H9 (cell line): ENCODE measurements at regions not wholly inside any gene's neighbourhood (a gene's known extent, or its start where the extent isn't known, plus 50 kb on each side); places are given as distances from the start of the nearest gene placed in this dataset.

Experiments
- DNase-seq: peaks from one replicate; pipeline ENCODE4 v3.0.0-alpha.2; 2017
- H2AFZ ChIP-seq: one replicate; pipeline ENCODE4 v1.6.1; 2013; ENCODE audit warnings: mild to moderate bottlenecking, low read length, control low read depth, moderate library complexity
- H2AK5ac ChIP-seq: 2 replicates; pipeline ENCODE4 v1.6.1; 2013; ENCODE audit warnings: low read length, control low read depth, mixed read lengths; ENCODE audit not compliant: insufficient read length
- H2BK120ac ChIP-seq: one replicate; pipeline ENCODE4 v1.6.1; 2013; ENCODE audit warnings: low read depth, mild to moderate bottlenecking, low read length, control low read depth, inconsistent platforms; ENCODE audit not compliant: poor library complexity, severe bottlenecking
- H2BK12ac ChIP-seq: 2 replicates; pipeline ENCODE4 v1.6.1; 2013; ENCODE audit warnings: low read length, control low read depth, mixed read lengths, low read depth; ENCODE audit not compliant: insufficient read length
- H2BK15ac ChIP-seq: 2 replicates; pipeline ENCODE4 v1.6.1; 2013; ENCODE audit warnings: low read depth, low read length, control low read depth
- H2BK20ac ChIP-seq: one replicate; pipeline ENCODE4 v1.6.1; 2013; ENCODE audit warnings: low read depth, mild to moderate bottlenecking, low read length, control low read depth, inconsistent platforms; ENCODE audit not compliant: poor library complexity, severe bottlenecking
- H2BK5ac ChIP-seq: 2 replicates; pipeline ENCODE4 v1.6.1; 2013; ENCODE audit warnings: low read length, control low read depth, mixed read lengths; ENCODE audit not compliant: insufficient read length
- H3K14ac ChIP-seq: 2 replicates; pipeline ENCODE4 v1.6.1; 2013; ENCODE audit warnings: low read length, control low read depth; ENCODE audit not compliant: insufficient read depth
- H3K18ac ChIP-seq: 2 replicates; pipeline ENCODE4 v1.6.1; 2013; ENCODE audit warnings: low read depth, mild to moderate bottlenecking, mixed read lengths, low read length, control low read depth; ENCODE audit not compliant: insufficient read length
- H3K23ac ChIP-seq: 2 replicates; pipeline ENCODE4 v1.6.1; 2013; ENCODE audit warnings: low read length, control low read depth, mixed read lengths, low read depth; ENCODE audit not compliant: insufficient read length
- H3K23me2 ChIP-seq: 2 replicates; pipeline ENCODE4 v1.6.1; 2013; ENCODE audit warnings: low read depth, mild to moderate bottlenecking, mixed read lengths, low read length, control low read depth; ENCODE audit not compliant: insufficient read length, poor library complexity, severe bottlenecking
- H3K27ac ChIP-seq: 2 replicates; pipeline ENCODE4 v1.5.1; 2013; ENCODE audit warnings: low read length, control low read depth, mixed read lengths, low read depth; ENCODE audit not compliant: insufficient read length
- H3K27me3 ChIP-seq: 2 replicates; pipeline ENCODE4 v1.6.1; 2013; ENCODE audit warnings: low read length, control low read depth, inconsistent platforms; ENCODE audit not compliant: insufficient read depth
- H3K4ac ChIP-seq: 2 replicates; pipeline ENCODE4 v1.6.1; 2013; ENCODE audit warnings: low read depth, mild to moderate bottlenecking, control low read depth, inconsistent platforms, low read length, moderate library complexity
- H3K4me1 ChIP-seq: 2 replicates; pipeline ENCODE4 v1.6.1; 2013; ENCODE audit warnings: low read length, control low read depth, inconsistent platforms; ENCODE audit not compliant: insufficient read depth
- H3K4me2 ChIP-seq: 2 replicates; pipeline ENCODE4 v1.6.1; 2013; ENCODE audit warnings: low read length, control low read depth, mixed read lengths; ENCODE audit not compliant: insufficient read length, insufficient read depth
- H3K56ac ChIP-seq: 2 replicates; pipeline ENCODE4 v1.6.1; 2013; ENCODE audit warnings: low read depth, mild to moderate bottlenecking, mixed read lengths, low read length, control low read depth; ENCODE audit not compliant: insufficient read length
- H3K79me1 ChIP-seq: 2 replicates; pipeline ENCODE4 v1.6.1; 2013; ENCODE audit warnings: low read depth, mild to moderate bottlenecking, moderate library complexity, low read length, control low read depth, inconsistent platforms; ENCODE audit not compliant: insufficient read depth, poor library complexity, severe bottlenecking
- H3K79me2 ChIP-seq: 2 replicates; pipeline ENCODE4 v1.6.1; 2013; ENCODE audit warnings: low read length, control low read depth, inconsistent platforms; ENCODE audit not compliant: insufficient read depth
- H3K9ac ChIP-seq: 2 replicates; pipeline ENCODE4 v1.6.1; 2013; ENCODE audit warnings: low read length, control low read depth, mixed read lengths; ENCODE audit not compliant: insufficient read length; ENCODE audit errors: extremely low read depth
- H3K9me3 ChIP-seq: one replicate; pipeline ENCODE4 v1.6.1; 2013; ENCODE audit warnings: low read depth, low read length, inconsistent platforms; ENCODE audit not compliant: control insufficient read depth
- H3T11ph ChIP-seq: one replicate; pipeline ENCODE4 v1.6.1; 2013; ENCODE audit warnings: mild to moderate bottlenecking, low read length, control low read depth, inconsistent platforms
- H4K20me1 ChIP-seq: one replicate; pipeline ENCODE4 v1.6.1; 2013; ENCODE audit not compliant: control insufficient read depth, insufficient read length, insufficient read depth
- H4K5ac ChIP-seq: 2 replicates; pipeline ENCODE4 v1.6.1; 2013; ENCODE audit warnings: low read depth, mild to moderate bottlenecking, mixed read lengths, low read length, control low read depth; ENCODE audit not compliant: insufficient read length
- H4K8ac ChIP-seq: replicated peaks from 2 replicates; pipeline ENCODE4 v1.6.1; 2013; ENCODE audit warnings: low read length, control low read depth, mixed read lengths, low read depth; ENCODE audit not compliant: insufficient read length
- H4K91ac ChIP-seq: 2 replicates; pipeline ENCODE4 v1.6.1; 2013; ENCODE audit warnings: low read depth, mild to moderate bottlenecking, moderate library complexity, mixed read lengths, low read length, control low read depth; ENCODE audit not compliant: insufficient read length
- H3K27ac Mint-ChIP-seq, 3 experiments: 2 replicates in 2 of 3; 3 replicates in 1 of 3; pipeline ENCODE4 v1.8.0; 2020 to 2021; ENCODE audit warnings: mixed read lengths in 3 of 3, mild to moderate bottlenecking in 1 of 3, moderate library complexity in 1 of 3
- H3K27me3 Mint-ChIP-seq: 2 replicates; pipeline ENCODE4 v1.8.0; 2021; ENCODE audit warnings: low read depth, mild to moderate bottlenecking, moderate library complexity, mixed read lengths
- H3K36me3 Mint-ChIP-seq, 3 experiments: 2 replicates in 2 of 3; 3 replicates in 1 of 3; pipeline ENCODE4 v1.8.0; 2020 to 2021; ENCODE audit warnings: low read depth in 3 of 3, mixed read lengths in 3 of 3; ENCODE audit not compliant: insufficient read depth in 1 of 3
- H3K4me1 Mint-ChIP-seq, 2 experiments: 2 replicates each; pipeline ENCODE4 v1.8.0; 2020; ENCODE audit warnings: mixed read lengths in 2 of 2
- H3K4me3 Mint-ChIP-seq, 2 experiments: 2 replicates in 1 of 2; 3 replicates in 1 of 2; pipeline ENCODE4 v1.8.0; 2020 to 2021; ENCODE audit warnings: mild to moderate bottlenecking in 2 of 2, mixed read lengths in 2 of 2, moderate library complexity in 1 of 2
- H3K9me3 Mint-ChIP-seq, 2 experiments: 2 replicates in 1 of 2; 3 replicates in 1 of 2; pipeline ENCODE4 v1.8.0; 2020; ENCODE audit warnings: mild to moderate bottlenecking in 2 of 2, mixed read lengths in 2 of 2, moderate library complexity in 1 of 2
- WGBS: extraction: QIAGEN DNeasy Blood & Tissue Kit; methylation state at CpG from one replicate; pipeline ENCODE4 v1.1.7; 2013; ENCODE audit warnings: missing lambda C conversion rate, low lambda C conversion rate, mixed read lengths; ENCODE audit not compliant: insufficient read length; ENCODE audit errors: extremely low coverage; 5-methylcytosine and 5-hydroxymethylcytosine counted together
- TF ChIP-seq, protein P1 (sequence below): fragments of 200-600 bp; sonication (generic); conservative IDR thresholded peaks from 3 replicates; pipeline ENCODE4 v1.8.0; 2021; ENCODE audit warnings: antibody characterized with exemption, mild to moderate bottlenecking

DNA sequence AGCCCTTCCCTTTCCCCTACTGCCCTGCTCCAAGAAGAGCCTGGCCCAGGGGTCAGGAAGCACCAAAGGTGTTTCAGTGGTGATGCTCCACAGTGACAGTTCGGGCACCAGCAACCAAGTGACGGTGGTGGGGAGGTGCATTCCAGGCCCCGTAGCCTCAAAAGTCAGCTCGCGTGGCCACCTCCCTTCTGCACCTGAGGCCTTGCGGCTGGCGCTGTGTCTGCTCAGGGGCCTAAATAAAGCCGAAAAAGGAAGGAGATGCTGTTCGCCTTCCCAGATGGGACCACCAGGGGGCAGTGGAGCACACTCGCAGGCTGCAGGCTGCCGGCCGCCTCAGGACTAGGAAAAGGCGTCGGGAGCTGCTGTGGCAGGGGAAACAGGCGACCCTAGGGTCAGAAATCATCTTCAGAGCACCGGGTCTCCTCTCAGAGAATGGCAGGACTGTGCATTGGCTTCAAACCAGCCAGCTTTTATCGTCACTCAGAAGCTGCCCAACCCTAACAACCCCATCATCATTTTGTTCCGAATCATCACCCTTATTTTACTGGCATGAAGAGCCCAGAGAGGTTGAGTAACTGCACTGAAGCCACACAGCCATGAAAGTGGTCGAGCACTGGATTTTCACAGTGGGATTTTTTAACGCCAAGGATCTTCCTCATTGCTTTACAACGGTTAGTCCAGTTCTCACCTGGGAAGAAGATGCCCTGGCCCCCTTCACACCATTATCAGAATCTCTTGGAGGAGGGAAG lies 213.0 kb upstream of the CELF4 start:
- WGBS: no CpG with 5 or more reads among the region's 21 CpGs
- Mint-ChIP-seq H3K4me1 (peaks cover 0 to 4% of the 10 kb centered on the region in 2 experiments; a peak in 1 of 4 replicates), H3K27me3 (peaks cover 3% of the 10 kb centered on the region; the same call in 1 of the 2 replicates), H3K9me3 (no peaks in the 10 kb centered on the region), H3K36me3 (no peaks in the 10 kb centered on the region), H3K4me3 (no peak overlapping the region; a peak in 1 of 5 replicates), H3K27ac (no peak overlapping the region)
- Histone ChIP-seq H2BK120ac (no peak overlapping the region), H3K4ac (no peak overlapping the region), H4K91ac (no peak overlapping the region), H3K79me2 (no peaks in the 10 kb centered on the region), H2BK15ac (no peak overlapping the region), H3K23me2 (no peaks in the 10 kb centered on the region), H3K79me1 (no peaks in the 10 kb centered on the region), H2BK20ac (no peak overlapping the region), H3K23ac (no peak overlapping the region), H3T11ph (no peak overlapping the region), H4K8ac (no peak overlapping the region), H3K56ac (no peak overlapping the region), H4K5ac (no peak overlapping the region), H4K20me1 (no peaks in the 10 kb centered on the region), H3K9me3 (no peaks in the 10 kb centered on the region), H3K4me2 (no peak overlapping the region), H3K14ac (no peak overlapping the region), H3K27me3 (no peaks in the 10 kb centered on the region), H2AFZ (no peak overlapping the region), H2BK5ac (no peak overlapping the region), H3K9ac (no peak overlapping the region), H3K27ac (no peak overlapping the region), H2BK12ac (no peak overlapping the region), H3K4me1 (no peaks in the 10 kb centered on the region), H2AK5ac (no peak overlapping the region), H3K18ac (no peak overlapping the region)
- TF ChIP-seq, protein P1, sequence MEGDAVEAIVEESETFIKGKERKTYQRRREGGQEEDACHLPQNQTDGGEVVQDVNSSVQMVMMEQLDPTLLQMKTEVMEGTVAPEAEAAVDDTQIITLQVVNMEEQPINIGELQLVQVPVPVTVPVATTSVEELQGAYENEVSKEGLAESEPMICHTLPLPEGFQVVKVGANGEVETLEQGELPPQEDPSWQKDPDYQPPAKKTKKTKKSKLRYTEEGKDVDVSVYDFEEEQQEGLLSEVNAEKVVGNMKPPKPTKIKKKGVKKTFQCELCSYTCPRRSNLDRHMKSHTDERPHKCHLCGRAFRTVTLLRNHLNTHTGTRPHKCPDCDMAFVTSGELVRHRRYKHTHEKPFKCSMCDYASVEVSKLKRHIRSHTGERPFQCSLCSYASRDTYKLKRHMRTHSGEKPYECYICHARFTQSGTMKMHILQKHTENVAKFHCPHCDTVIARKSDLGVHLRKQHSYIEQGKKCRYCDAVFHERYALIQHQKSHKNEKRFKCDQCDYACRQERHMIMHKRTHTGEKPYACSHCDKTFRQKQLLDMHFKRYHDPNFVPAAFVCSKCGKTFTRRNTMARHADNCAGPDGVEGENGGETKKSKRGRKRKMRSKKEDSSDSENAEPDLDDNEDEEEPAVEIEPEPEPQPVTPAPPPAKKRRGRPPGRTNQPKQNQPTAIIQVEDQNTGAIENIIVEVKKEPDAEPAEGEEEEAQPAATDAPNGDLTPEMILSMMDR: peak; percentile 95
- peak; percentile 90 for DNase-seq
